Fibroblast of pulmonary artery (primary cell): ENCODE measurements at regions not wholly inside any gene's neighbourhood (a gene's known extent, or its start where the extent isn't known, plus 50 kb on each side); places are given as distances from the start of the nearest gene placed in this dataset.

Source experiments
- DNase-seq: peaks from one replicate; pipeline ENCODE4 v3.0.0-alpha.2; 2010; ENCODE audit warnings: low read depth
- H3K4me3 ChIP-seq: replicated peaks from 2 replicates; pipeline ENCODE4 v1.5.1; 2011; ENCODE audit warnings: low read depth, mild to moderate bottlenecking, control low read depth, low read length, moderate library complexity
- TF ChIP-seq, protein P1 (sequence below): IDR thresholded peaks from 2 replicates; pipeline ENCODE4 v1.5.1; 2011; ENCODE audit warnings: mild to moderate bottlenecking, control low read depth, low read length, inconsistent platforms; ENCODE audit errors: missing control alignments

DNA sequence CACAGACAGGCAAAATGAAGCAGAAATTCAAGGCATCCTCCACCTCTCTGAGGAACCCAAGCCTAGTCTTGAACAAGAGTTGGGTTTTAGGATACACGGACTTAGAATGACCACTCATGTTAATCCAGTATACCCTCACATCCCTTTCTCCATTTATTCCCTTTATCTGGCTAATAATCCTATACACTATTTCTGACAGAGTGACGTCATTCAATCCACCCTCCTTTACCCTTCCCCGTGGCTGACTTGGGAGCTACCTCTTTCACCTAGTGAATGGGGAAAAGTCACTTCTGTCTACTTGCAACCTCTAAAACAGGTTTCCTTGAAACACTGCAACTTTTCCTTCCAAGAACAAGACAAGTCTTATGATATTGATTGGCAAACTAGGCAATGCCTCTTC lies 52.8 kb upstream of the PARVA start:
- no peak overlapping the region for H3K4me3 ChIP-seq
- DNase-seq = no peak
- TF ChIP-seq, protein P1, sequence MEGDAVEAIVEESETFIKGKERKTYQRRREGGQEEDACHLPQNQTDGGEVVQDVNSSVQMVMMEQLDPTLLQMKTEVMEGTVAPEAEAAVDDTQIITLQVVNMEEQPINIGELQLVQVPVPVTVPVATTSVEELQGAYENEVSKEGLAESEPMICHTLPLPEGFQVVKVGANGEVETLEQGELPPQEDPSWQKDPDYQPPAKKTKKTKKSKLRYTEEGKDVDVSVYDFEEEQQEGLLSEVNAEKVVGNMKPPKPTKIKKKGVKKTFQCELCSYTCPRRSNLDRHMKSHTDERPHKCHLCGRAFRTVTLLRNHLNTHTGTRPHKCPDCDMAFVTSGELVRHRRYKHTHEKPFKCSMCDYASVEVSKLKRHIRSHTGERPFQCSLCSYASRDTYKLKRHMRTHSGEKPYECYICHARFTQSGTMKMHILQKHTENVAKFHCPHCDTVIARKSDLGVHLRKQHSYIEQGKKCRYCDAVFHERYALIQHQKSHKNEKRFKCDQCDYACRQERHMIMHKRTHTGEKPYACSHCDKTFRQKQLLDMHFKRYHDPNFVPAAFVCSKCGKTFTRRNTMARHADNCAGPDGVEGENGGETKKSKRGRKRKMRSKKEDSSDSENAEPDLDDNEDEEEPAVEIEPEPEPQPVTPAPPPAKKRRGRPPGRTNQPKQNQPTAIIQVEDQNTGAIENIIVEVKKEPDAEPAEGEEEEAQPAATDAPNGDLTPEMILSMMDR = no peak
